GM10266 (cell line): ENCODE measurements at regions not wholly inside any gene's neighbourhood (a gene's known extent, or its start where the extent isn't known, plus 50 kb on each side); places are given as distances from the start of the nearest gene placed in this dataset.

Experiments
- DNase-seq: peaks from one replicate; pipeline ENCODE4 v3.0.0; 2012; ENCODE audit errors: extremely low spot score
- CTCF ChIP-seq: IDR thresholded peaks from 2 replicates; pipeline ENCODE4 v1.5.1; 2012; ENCODE audit warnings: mild to moderate bottlenecking, low read depth; ENCODE audit not compliant: control insufficient read depth, insufficient read depth; ENCODE audit errors: missing control alignments

DNA sequence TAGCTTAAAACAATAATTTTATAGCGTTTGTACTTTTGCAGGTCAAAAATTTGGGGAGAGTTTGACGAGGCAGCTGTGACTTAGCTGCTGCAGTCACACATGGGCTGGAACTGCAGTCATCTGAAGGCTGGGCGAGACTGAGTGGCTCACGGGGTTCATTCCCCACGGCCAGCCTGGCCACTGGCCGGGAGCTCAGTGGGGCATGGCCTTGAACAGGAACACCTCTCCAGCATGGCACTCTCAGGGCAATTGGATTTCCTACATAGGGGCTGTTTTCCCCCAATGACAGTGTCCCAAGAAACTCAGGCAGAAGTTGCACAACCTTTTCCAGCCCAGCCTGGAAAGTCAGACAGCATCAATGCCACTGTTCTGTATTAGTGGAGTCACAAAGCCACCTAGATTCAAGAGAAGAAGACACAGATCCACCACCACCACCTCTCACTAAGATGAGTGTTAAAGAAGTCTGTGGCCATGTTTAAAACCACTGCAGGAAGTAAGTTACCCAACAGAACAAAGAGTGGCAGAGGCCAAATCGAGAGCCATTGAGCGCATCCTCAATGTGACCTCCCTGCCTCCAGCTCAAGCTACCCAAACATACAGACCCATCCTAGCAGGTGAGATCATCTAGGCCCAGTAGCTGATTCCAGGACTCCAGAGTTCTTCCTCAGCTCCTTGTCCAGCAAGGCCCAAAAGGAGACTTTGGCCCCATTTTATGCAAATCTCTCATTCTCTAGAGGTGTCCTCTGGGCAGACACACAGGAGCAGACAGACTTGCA lies 618.7 kb upstream of the CADM1 start:
- no peak for DNase-seq
- TF ChIP-seq CTCF = no peak

DNA sequence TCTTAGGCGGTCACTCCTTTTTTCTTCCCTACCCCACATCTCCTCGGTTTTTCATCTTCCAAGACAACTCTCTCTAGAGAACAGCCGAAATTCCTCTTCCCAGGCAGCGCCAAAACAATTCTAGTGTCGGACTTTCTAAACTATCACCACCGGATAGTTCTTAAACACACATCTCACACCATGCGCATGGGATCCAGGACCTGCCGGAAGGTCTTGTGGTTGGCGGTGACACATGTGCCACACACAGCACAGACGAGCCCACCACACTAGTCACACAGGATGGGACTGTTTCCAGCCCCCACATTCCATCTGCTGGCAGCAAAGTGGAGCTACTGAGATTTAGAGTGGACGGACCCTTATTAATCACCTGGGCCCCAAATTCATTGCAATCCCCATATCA lies 614.9 kb upstream of the CADM1 start:
- TF ChIP-seq CTCF = no peak
- DNase-seq = no peak

- DNase-seq = no peak
- TF ChIP-seq CTCF = no peak
Measured at GRCh38 chr11:116118138-116118470, 613.9 kb upstream of the CADM1 start.

DNA sequence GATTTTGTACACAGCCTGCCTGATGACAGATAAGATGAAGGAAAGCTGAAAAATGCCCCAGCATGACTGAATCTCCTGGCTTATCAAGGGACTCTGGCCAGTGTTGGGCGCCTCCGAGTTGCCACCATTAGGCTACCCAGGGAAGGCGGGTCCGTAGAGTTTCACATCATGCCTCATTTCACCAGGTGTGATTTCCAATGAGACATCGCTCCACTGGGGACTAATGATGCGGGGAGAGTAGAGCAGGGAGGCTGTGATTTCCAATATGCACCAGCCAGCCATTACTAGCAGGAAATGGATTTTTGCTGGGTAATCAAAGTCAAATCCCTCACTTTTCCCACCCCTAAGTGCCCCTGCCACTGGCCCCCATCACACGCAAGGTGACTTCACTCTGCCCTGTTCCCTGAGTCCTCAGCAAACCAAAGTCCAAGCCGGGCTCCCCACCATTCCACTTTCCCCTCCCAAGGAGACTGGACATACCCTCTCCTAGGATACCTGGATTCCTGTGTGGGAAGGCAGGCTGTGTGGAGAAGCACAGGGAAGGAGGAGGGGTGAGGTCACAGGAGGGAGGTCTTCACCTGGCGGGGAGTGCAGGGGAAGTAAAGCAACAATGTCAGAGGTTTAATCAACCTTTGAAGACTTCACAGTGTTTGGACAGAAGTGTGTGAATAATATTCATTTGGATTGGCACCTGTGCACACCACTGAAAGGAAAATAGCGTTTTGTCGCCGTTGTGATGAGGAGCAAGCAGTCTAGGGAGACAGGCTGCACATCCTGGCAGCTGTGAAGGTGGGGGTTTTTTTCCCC lies 613.3 kb upstream of the CADM1 start:
- TF ChIP-seq CTCF = no peak
- no peak for DNase-seq

DNA sequence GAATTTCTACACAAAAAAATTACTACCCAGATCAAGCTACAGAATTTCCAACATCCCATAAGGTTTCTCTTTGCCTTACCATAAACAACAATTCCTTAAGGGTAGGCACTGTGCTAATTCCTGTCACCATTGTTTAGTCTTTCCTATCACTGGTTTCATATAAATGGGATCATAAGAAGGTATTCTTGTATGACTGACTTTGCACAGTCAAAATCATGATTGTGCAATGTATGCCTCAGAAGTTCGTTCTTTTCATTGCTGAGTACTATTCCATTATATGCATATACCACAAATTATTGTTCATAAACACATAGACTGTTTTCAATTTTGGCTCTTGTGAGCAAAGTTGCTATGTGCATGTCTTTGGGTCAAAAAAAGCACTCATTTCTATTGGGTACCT lies 611.6 kb upstream of the CADM1 start:
- no peak for DNase-seq
- no peak for TF ChIP-seq CTCF

DNA sequence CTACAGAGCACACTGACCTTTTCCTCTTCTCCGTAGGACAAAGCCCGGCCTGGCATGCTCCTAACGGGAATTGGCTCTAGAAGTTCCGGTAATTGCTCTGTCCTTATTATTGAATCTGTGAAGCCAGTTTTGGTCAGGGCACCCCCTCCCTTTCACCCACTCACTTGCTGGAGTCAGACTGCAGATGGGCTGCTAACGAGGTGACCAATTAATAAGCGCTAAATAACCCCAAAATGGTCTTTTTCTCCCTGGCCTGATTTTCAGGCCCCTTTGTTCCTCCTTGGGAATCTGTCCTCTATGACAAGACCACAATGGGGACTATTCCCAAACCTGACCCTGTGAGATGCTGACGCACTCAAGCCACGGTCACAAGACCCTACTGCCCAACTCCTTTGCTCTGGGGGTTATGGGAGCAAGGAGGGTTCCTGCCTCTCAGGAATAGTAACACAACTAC lies 610.0 kb upstream of the CADM1 start:
- no peak for DNase-seq
- no peak for TF ChIP-seq CTCF
